H1 (cell line): ENCODE measurements at regions not wholly inside any gene's neighbourhood (a gene's known extent, or its start where the extent isn't known, plus 50 kb on each side); places are given as distances from the start of the nearest gene placed in this dataset.

Experiments used
- CTCF ChIA-PET: fragments of 300-600 bp; sonication (Branson Sonifier 250); formaldehyde crosslinking; loops from one replicate; lab custom pipeline; 2021; ENCODE audit not compliant: partially characterized antibody; lab: Charles Lee
- POLR2A ChIA-PET: fragments of 300-600 bp; sonication (Branson Sonifier 250); formaldehyde crosslinking; loops from one replicate; lab custom pipeline; 2021; ENCODE audit warnings: inconsistent platforms; ENCODE audit not compliant: partially characterized antibody; lab: Charles Lee
- DNase-seq, 2 experiments: peaks; one replicate each; pipeline versions ENCODE4 v3.0.0 to v3.0.0-alpha.2; 2010 to 2022; ENCODE audit warnings: low spot score in 2 of 2, low read depth in 1 of 2, mixed read lengths in 1 of 2
- FAIRE-seq: peaks from 2 replicates; lab custom pipeline; 2011; peaks lifted over from hg19 to GRCh38; lab: Jason Lieb, UNC
- H2AFZ ChIP-seq: 2 replicates; pipeline ENCODE4 v1.8.1; 2012; ENCODE audit warnings: low read length, inconsistent platforms
- H2AK5ac ChIP-seq: 2 replicates; pipeline ENCODE4 v1.6.1; 2013; ENCODE audit warnings: low read depth, low read length
- H2BK120ac ChIP-seq: replicated peaks from 2 replicates; pipeline ENCODE3; 2013; ENCODE audit warnings: low read depth, low read length, inconsistent platforms
- H2BK12ac ChIP-seq: 2 replicates; pipeline ENCODE4 v1.6.1; 2013; ENCODE audit warnings: low read depth, low read length
- H2BK15ac ChIP-seq: 2 replicates; pipeline ENCODE4 v1.6.1; 2013; ENCODE audit warnings: low read length
- H2BK20ac ChIP-seq: 2 replicates; pipeline ENCODE4 v1.6.1; 2013; ENCODE audit warnings: low read length
- H2BK5ac ChIP-seq: 2 replicates; pipeline ENCODE4 v1.6.1; 2013; ENCODE audit warnings: low read depth, low read length
- H3K14ac ChIP-seq: 2 replicates; pipeline ENCODE4 v1.6.1; 2013; ENCODE audit warnings: inconsistent platforms; ENCODE audit not compliant: insufficient read length
- H3K18ac ChIP-seq: 2 replicates; pipeline ENCODE4 v1.6.1; 2013; ENCODE audit warnings: low read length; ENCODE audit errors: extremely low read depth
- H3K23ac ChIP-seq: 2 replicates; pipeline ENCODE4 v1.6.1; 2013; ENCODE audit warnings: inconsistent platforms; ENCODE audit not compliant: insufficient read length
- H3K23me2 ChIP-seq: 2 replicates; pipeline ENCODE4 v1.6.1; 2013; ENCODE audit warnings: low read depth, low read length
- H3K27ac ChIP-seq: 2 replicates; pipeline ENCODE4 v1.6.1; 2011; ENCODE audit warnings: low read depth, low read length, inconsistent platforms
- H3K27me3 ChIP-seq, 4 experiments: replicated peaks in 1 of 4; 1 replicate in 1 of 4; 2 replicates in 3 of 4; pipeline versions ENCODE4 v1.6.1 to v1.8.1; 2011 to 2013; ENCODE audit warnings: low read length in 3 of 4, mild to moderate bottlenecking in 3 of 4, inconsistent platforms in 2 of 4, mixed read lengths in 2 of 4, moderate library complexity in 1 of 4; ENCODE audit not compliant: control insufficient read depth in 3 of 4, insufficient read depth in 3 of 4; ENCODE audit errors: extremely low read depth in 1 of 4
- H3K36me3 ChIP-seq, 4 experiments: 2 replicates each; pipeline versions ENCODE4 v1.6.1 to v1.8.1; 2011 to 2013; ENCODE audit warnings: mild to moderate bottlenecking in 4 of 4, low read length in 3 of 4, moderate library complexity in 2 of 4, control low read depth in 1 of 4, inconsistent platforms in 1 of 4; ENCODE audit not compliant: insufficient read depth in 4 of 4, control insufficient read depth in 2 of 4
- H3K4ac ChIP-seq: replicated peaks from 2 replicates; pipeline ENCODE3; 2013; ENCODE audit warnings: low read length, low read depth, mixed read lengths, inconsistent platforms; ENCODE audit not compliant: insufficient read length
- H3K4me1 ChIP-seq, 4 experiments: replicated peaks in 1 of 4; 1 replicate in 1 of 4; 2 replicates in 3 of 4; pipeline versions ENCODE4 v1.6.1 to v1.8.1; 2011 to 2013; ENCODE audit warnings: low read length in 3 of 4, inconsistent platforms in 2 of 4, mixed read lengths in 1 of 4; ENCODE audit not compliant: insufficient read depth in 4 of 4, control insufficient read depth in 3 of 4
- H3K4me2 ChIP-seq, 2 experiments: 2 replicates each; pipeline versions ENCODE4 v1.6.1 to v1.8.1; 2011 to 2013; ENCODE audit warnings: low read depth in 2 of 2, low read length in 2 of 2, control low read depth in 1 of 2, inconsistent platforms in 1 of 2, mild to moderate bottlenecking in 1 of 2; ENCODE audit not compliant: insufficient read depth in 1 of 2
- H3K4me3 ChIP-seq, 4 experiments: fragments of 200-600, 300-600 bp in 1 of 4; sonication (generic), shearing (Covaris generic), sonication (Bioruptor Twin) in 1 of 4; 2 replicates each; pipeline versions ENCODE4 v1.5.1 to v1.8.1; 2011 to 2016; ENCODE audit warnings: low read length in 4 of 4, low read depth in 3 of 4, control low read depth in 2 of 4, inconsistent platforms in 2 of 4, mild to moderate bottlenecking in 2 of 4, mixed read lengths in 1 of 4, moderate library complexity in 1 of 4; ENCODE audit not compliant: insufficient read depth in 2 of 4; ENCODE audit errors: extremely low read depth in 1 of 4
- H3K56ac ChIP-seq: replicated peaks from 2 replicates; pipeline ENCODE3; 2013; ENCODE audit warnings: low read depth, mild to moderate bottlenecking, mixed read lengths, low read length, inconsistent platforms; ENCODE audit not compliant: insufficient read length
- H3K79me1 ChIP-seq: 2 replicates; pipeline ENCODE4 v1.6.1; 2013; ENCODE audit warnings: low read depth, low read length, control low read depth
- H3K79me2 ChIP-seq, 2 experiments: 2 replicates each; pipeline versions ENCODE4 v1.6.1 to v1.8.1; 2012 to 2013; ENCODE audit warnings: low read length in 2 of 2, mild to moderate bottlenecking in 2 of 2, inconsistent platforms in 1 of 2; ENCODE audit not compliant: insufficient read depth in 2 of 2, control insufficient read depth in 1 of 2
- H3K9ac ChIP-seq, 4 experiments: replicated peaks in 1 of 4; 1 replicate in 1 of 4; 2 replicates in 3 of 4; pipeline versions ENCODE4 v1.6.1 to v1.8.1; 2011 to 2013; ENCODE audit warnings: low read depth in 3 of 4, low read length in 3 of 4, control low read depth in 2 of 4, mild to moderate bottlenecking in 2 of 4, moderate library complexity in 2 of 4, inconsistent platforms in 1 of 4; ENCODE audit errors: extremely low read depth in 1 of 4
- H3K9me3 ChIP-seq, 2 experiments: 2 replicates each; pipeline versions ENCODE4 v1.6.1 to v1.8.1; 2012 to 2013; ENCODE audit warnings: mild to moderate bottlenecking in 2 of 2, moderate library complexity in 2 of 2, control low read depth in 1 of 2, inconsistent platforms in 1 of 2, low read depth in 1 of 2, low read length in 1 of 2, mixed read lengths in 1 of 2; ENCODE audit not compliant: insufficient read depth in 2 of 2
- H4K20me1 ChIP-seq, 2 experiments: replicated peaks in 1 of 2; 2 replicates each; pipeline versions ENCODE3 to v1.8.1; 2011 to 2013; ENCODE audit warnings: inconsistent platforms in 2 of 2, low read length in 2 of 2, mild to moderate bottlenecking in 1 of 2; ENCODE audit not compliant: insufficient read depth in 2 of 2, control insufficient read depth in 1 of 2
- H4K5ac ChIP-seq: 2 replicates; pipeline ENCODE4 v1.6.1; 2013; ENCODE audit warnings: low read length, low read depth, mixed read lengths, inconsistent platforms; ENCODE audit not compliant: insufficient read length
- H4K8ac ChIP-seq: 2 replicates; pipeline ENCODE4 v1.8.0; 2013; ENCODE audit warnings: mild to moderate bottlenecking, moderate library complexity, low read length, inconsistent platforms; ENCODE audit not compliant: insufficient read depth; ENCODE audit errors: extremely low read depth
- H4K91ac ChIP-seq: replicated peaks from 2 replicates; pipeline ENCODE3; 2013; ENCODE audit warnings: low read length, mixed read lengths, inconsistent platforms; ENCODE audit not compliant: insufficient read length
- CEBPB ChIP-seq: IDR thresholded peaks from 2 replicates; pipeline ENCODE4 v1.6.1; 2012; ENCODE audit warnings: low read depth, low read length
- NRF1 ChIP-seq: IDR thresholded peaks from 2 replicates; pipeline ENCODE4 v1.6.1; 2011; ENCODE audit warnings: mild to moderate bottlenecking, low read depth, low read length, improper control_type of control experiment
- RAD21 ChIP-seq, 2 experiments: IDR thresholded peaks in 1 of 2; conservative IDR thresholded peaks in 1 of 2; 2 replicates each; pipeline ENCODE4 v1.6.1; 2011; ENCODE audit warnings: low read depth in 2 of 2, low read length in 2 of 2, improper control_type of control experiment in 1 of 2, inconsistent platforms in 1 of 2, mild to moderate bottlenecking in 1 of 2, moderate library complexity in 1 of 2
- RBBP5 ChIP-seq: IDR thresholded peaks from 2 replicates; pipeline ENCODE4 v1.7.1; 2012; ENCODE audit warnings: low read depth, mild to moderate bottlenecking, inconsistent platforms, low read length, moderate library complexity, borderline replicate concordance
- SP4 ChIP-seq: IDR thresholded peaks from 2 replicates; pipeline ENCODE4 v1.6.1; 2012; ENCODE audit warnings: low read length, inconsistent platforms
- TAF7 ChIP-seq: optimal IDR thresholded peaks from 2 replicates; pipeline ENCODE3; 2011; ENCODE audit warnings: low read depth, mild to moderate bottlenecking, inconsistent platforms, low read length, moderate library complexity, borderline replicate concordance
- ZNF274 ChIP-seq: IDR thresholded peaks from 2 replicates; pipeline ENCODE4 v1.7.0; 2012; ENCODE audit warnings: low read length, borderline replicate concordance; ENCODE audit errors: extremely low read depth
- WGBS, 2 experiments: shearing (Covaris generic) in 1 of 2; methylation state at CpG; one replicate each; pipeline versions ENCODE4 v1.1.6 to v1.1.7; 2013 to 2015; ENCODE audit warnings: low lambda C conversion rate in 2 of 2, mixed read lengths in 2 of 2, inconsistent platforms in 1 of 2, low coverage in 1 of 2, missing lambda C conversion rate in 1 of 2; ENCODE audit not compliant: insufficient replicate concordance in 2 of 2, insufficient coverage in 1 of 2, insufficient read length in 1 of 2; ENCODE audit errors: extremely low coverage in 1 of 2, missing lambda C conversion rate in 1 of 2; 5-methylcytosine and 5-hydroxymethylcytosine counted together

DNA sequence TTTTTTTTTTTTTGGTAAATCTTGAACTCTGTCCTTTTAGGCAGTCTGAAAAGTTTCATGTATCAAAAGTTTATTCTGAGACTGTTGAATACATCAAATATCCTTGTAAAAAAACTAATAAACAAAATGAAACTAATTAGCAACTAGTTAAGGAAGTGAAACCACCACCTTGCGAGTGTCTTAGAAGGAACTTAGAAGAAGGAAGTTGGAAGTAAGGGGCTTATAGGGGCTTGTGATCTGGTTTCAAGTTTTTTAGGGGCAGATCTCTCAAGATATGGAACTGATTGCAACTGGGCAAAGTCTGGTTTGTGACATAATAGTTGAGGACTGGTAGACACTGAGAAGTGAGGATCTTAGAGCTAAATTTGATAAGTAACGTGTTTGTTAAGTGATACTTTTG lies 748.8 kb downstream of the C12orf50 start:
- WGBS, 2 experiments: 65% methylated on average over 2 of the region's 2 CpGs; no CpG with 5 or more reads in 1 of the 2 experiments

More for the DNA sequence above, 748.8 kb downstream of the C12orf50 start:
- H4K91ac ChIP-seq: no peak overlapping the region
- no peak for FAIRE-seq
- H3K36me3 ChIP-seq: 0 out of 8 replicates have a peak, but pooled peaks cover 0 to 3% (median 0%) of the 10 kb centered on the region in 4 experiments
- H2BK15ac ChIP-seq: no peak overlapping the region
- H3K18ac ChIP-seq: no peak overlapping the region
- no peak overlapping the region for H2AFZ ChIP-seq
- CTCF ChIA-PET: interaction anchor here (0.6 kb wide), 1 partner anchor 257 kb away, joined by 3 read pairs; no protein-coding TSS in a partner anchor
- H4K5ac ChIP-seq: no peak overlapping the region
- TF ChIP-seq RBBP5 (no peak), TAF7 (no peak), RAD21 (IDR thresholded peaks at IDR 0.05 in 1 of 2, conservative IDR thresholded peaks at IDR 0.05 in 1 of 2; ENCODE audit: low read depth in 2 of 2, low read length in 2 of 2) (no peak), CEBPB (no peak), ZNF274 (no peak), NRF1 (no peak), SP4 (no peak)
- TF ChIP-seq, all 59 proteins: peak for 0
- Histone ChIP-seq H2BK120ac (no peak overlapping the region), H3K23ac (no peak overlapping the region), H3K27me3 (no peaks in the 10 kb centered on the region), H3K4ac (no peak overlapping the region), H2BK20ac (no peak overlapping the region), H3K4me3 (no peak overlapping the region), H3K27ac (no peak overlapping the region), H3K14ac (no peak overlapping the region), H3K79me1 (no peaks in the 10 kb centered on the region), H3K9me3 (peaks cover 5% of the 10 kb centered on the region in 2 experiments; a peak in 3 of 4 replicates), H2AK5ac (no peak overlapping the region), H3K4me2 (no peak overlapping the region), H3K23me2 (no peaks in the 10 kb centered on the region), H3K4me1 (no peaks in the 10 kb centered on the region), H2BK12ac (no peak overlapping the region), H4K8ac (no peak overlapping the region), H3K79me2 (no peaks in the 10 kb centered on the region), H2BK5ac (no peak overlapping the region), H4K20me1 (no peaks in the 10 kb centered on the region), H3K56ac (no peak overlapping the region), H3K9ac (no peak overlapping the region)
- POLR2A ChIA-PET: no interaction called here
- no peak for DNase-seq
